KMS-11 (cell line): ENCODE measurements at regions not wholly inside any gene's neighbourhood (a gene's known extent, or its start where the extent isn't known, plus 50 kb on each side); places are given as distances from the start of the nearest gene placed in this dataset.

Experiments used
- H2AFZ ChIP-seq: fragments of 200-600 bp; sonication (generic); 2 replicates; pipeline ENCODE4 v1.6.1; 2016; ENCODE audit warnings: antibody characterized with exemption, mixed run types, low read depth
- H3K27ac ChIP-seq: fragments of 200-600 bp; sonication (generic); 2 replicates; pipeline ENCODE4 v1.6.1; 2016; ENCODE audit warnings: mild to moderate bottlenecking, mixed run types
- H3K27me3 ChIP-seq: fragments of 200-600 bp; sonication (generic); 2 replicates; pipeline ENCODE4 v1.6.1; 2017; ENCODE audit warnings: mild to moderate bottlenecking, low read depth, mixed run types, moderate library complexity; ENCODE audit not compliant: insufficient read depth
- H3K36me3 ChIP-seq: fragments of 200-600 bp; sonication (generic); 2 replicates; pipeline ENCODE4 v1.6.1; 2017; ENCODE audit warnings: mild to moderate bottlenecking, mixed run types; ENCODE audit not compliant: insufficient read depth
- H3K4me1 ChIP-seq: fragments of 200-600 bp; sonication (generic); 2 replicates; pipeline ENCODE4 v1.6.1; 2016; ENCODE audit warnings: mild to moderate bottlenecking, low read depth, mixed run types; ENCODE audit not compliant: poor library complexity, severe bottlenecking
- H3K4me2 ChIP-seq: fragments of 200-600 bp; sonication (generic); 2 replicates; pipeline ENCODE4 v1.7.0; 2016; ENCODE audit warnings: mild to moderate bottlenecking, mixed run types
- H3K4me3 ChIP-seq: fragments of 200-600 bp; sonication (generic); IDR thresholded peaks from 2 replicates; pipeline ENCODE4 v1.6.1; 2017; ENCODE audit warnings: low read depth, low read length, mixed read lengths; ENCODE audit not compliant: insufficient read depth
- H3K79me2 ChIP-seq: fragments of 200-600 bp; sonication (generic); 2 replicates; pipeline ENCODE4 v1.6.1; 2016; ENCODE audit warnings: low read depth, mixed run types; ENCODE audit not compliant: insufficient read depth
- H3K9ac ChIP-seq: fragments of 200-600 bp; sonication (generic); 2 replicates; pipeline ENCODE4 v1.6.1; 2016; ENCODE audit warnings: mild to moderate bottlenecking, mixed run types
- H4K20me1 ChIP-seq: fragments of 200-600 bp; sonication (generic); 2 replicates; pipeline ENCODE4 v1.6.1; 2016; ENCODE audit warnings: mild to moderate bottlenecking, mixed run types; ENCODE audit not compliant: insufficient read depth
- CTCF ChIP-seq: fragments of 200-600 bp; sonication (generic); conservative IDR thresholded peaks from 2 replicates; pipeline ENCODE4 v1.6.1; 2017; ENCODE audit warnings: low read depth, mild to moderate bottlenecking, antibody characterized with exemption, low read length, moderate library complexity, mixed read lengths

DNA sequence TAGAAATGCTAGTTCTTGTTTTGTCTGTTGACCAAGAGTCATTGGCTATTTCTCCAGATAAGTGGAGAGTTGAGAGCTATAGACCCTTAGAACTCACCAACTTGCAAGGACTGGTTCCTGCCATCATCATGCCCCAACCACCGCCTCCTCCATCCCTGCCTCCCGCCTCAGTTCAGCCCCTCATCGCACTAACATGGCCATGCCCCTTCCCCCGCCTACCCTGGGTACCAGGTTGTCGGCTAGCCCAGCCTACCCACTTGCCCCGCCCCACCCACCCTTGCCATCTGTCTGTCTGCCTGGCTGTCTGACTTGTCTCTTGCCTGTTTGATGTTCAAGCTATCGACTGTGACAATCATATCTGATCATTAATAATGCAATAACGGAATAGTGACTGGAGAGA, 154.1 kb downstream of the TRIM29 start:
- H4K20me1 ChIP-seq: no peaks in the 10 kb centered on the region
- no peak overlapping the region for H3K4me3 ChIP-seq
- no peak for TF ChIP-seq CTCF
- no peaks in the 10 kb centered on the region for H3K36me3 ChIP-seq
- no peak overlapping the region for H3K9ac ChIP-seq
- no peaks in the 10 kb centered on the region for H3K79me2 ChIP-seq
- no peaks in the 10 kb centered on the region for H3K27me3 ChIP-seq
- no peak overlapping the region for H2AFZ ChIP-seq
- no peak overlapping the region for H3K4me2 ChIP-seq
- H3K27ac ChIP-seq: no peak overlapping the region
- H3K4me1 ChIP-seq: no peaks in the 10 kb centered on the region

DNA sequence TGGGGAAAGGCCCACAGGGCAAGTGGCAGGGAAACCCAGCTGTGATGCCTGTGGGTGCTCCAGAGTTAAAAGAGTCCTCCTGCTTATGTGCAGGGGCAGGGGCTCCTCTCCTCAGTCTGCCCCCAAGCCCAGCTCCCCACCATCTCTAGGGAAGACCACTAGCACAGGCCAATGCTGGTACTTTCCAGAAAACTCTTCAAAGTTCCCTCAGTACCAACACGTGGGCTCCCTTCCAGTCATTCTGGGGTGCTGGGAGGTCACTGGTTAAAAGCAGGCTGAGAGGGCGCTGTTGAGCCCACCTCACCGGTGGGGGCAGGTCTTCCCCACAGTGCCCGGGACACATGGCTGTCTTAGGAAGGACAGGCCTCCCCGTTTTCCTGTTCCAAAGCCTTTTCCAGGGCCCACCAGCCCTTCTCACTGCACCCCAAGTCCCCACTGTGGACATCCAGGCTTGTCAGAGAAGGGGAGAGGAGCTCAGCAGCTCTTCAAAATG, 154.6 kb downstream of the TRIM29 start:
- Histone ChIP-seq H4K20me1 (no peaks in the 10 kb centered on the region), H3K79me2 (no peaks in the 10 kb centered on the region), H3K9ac (no peak overlapping the region), H3K4me1 (no peaks in the 10 kb centered on the region), H3K36me3 (no peaks in the 10 kb centered on the region), H3K4me3 (no peak overlapping the region), H3K27me3 (no peaks in the 10 kb centered on the region), H3K27ac (no peak overlapping the region), H2AFZ (no peak overlapping the region), H3K4me2 (no peak overlapping the region)
- no peak for TF ChIP-seq CTCF

DNA sequence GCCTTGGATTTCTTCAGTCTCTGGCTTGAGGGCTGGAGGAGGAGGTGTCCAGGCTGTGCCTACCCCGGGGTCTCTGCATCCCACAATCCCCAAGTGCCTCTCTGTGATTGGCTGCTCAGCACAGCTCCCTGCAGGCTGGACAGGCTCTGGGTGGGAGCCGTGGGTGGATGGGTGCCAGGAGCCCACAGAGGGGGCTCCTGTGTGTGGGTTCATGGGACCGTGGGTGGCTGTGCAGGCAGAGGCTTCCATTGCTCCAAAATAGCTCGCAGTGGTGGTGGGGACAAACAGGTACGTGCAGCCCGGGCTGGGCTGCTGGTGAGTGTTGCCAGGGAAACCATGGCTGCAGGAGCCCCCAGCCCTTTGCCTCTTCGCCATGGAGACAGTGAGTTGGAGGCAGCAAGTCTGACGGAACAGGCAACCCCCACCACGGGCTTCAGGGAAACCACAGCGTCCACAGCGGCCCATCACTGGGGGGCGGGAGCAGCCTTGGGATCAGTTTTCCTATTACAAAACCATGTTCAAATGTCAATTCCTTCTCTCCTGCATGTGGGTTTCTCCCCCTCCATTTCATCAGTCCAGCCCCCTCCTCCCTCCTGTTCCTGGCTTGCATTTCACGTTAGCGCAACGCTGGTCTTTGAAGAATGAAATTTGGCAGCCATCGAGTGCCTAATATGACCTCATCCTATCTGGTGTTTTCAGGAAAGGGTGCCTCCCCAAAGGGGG, 155.2 kb downstream of the TRIM29 start:
- Histone ChIP-seq H3K4me2 (no peak overlapping the region), H3K4me3 (no peak overlapping the region), H2AFZ (no peak overlapping the region), H3K36me3 (no peaks in the 10 kb centered on the region), H3K27me3 (no peaks in the 10 kb centered on the region), H4K20me1 (no peaks in the 10 kb centered on the region), H3K9ac (no peak overlapping the region), H3K4me1 (no peaks in the 10 kb centered on the region), H3K79me2 (no peaks in the 10 kb centered on the region), H3K27ac (no peak overlapping the region)
- TF ChIP-seq CTCF: no peak

DNA sequence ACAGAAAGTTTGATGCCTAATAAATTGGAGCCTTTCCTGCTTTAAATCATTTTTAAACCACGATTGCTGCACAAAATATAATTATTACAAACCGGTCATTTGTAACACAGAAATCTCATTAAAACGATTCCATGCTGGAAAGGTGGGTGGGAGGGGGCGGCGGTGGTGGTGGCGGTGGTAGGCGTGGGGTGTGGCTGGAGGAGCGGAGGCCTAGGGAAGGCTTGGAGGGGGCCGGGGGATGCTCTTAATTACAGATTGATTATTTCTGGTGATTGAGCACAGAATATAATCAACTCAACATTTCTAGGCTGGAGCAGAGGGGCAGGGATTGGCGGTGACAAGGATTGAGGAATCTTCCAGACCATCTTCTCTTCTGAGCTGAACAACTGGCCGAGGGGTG, 157.5 kb downstream of the TRIM29 start:
- no peaks in the 10 kb centered on the region for H3K36me3 ChIP-seq
- no peaks in the 10 kb centered on the region for H3K4me1 ChIP-seq
- no peaks in the 10 kb centered on the region for H3K79me2 ChIP-seq
- no peak overlapping the region for H3K4me3 ChIP-seq
- no peaks in the 10 kb centered on the region for H4K20me1 ChIP-seq
- H2AFZ ChIP-seq: no peak overlapping the region
- H3K9ac ChIP-seq: no peak overlapping the region
- H3K4me2 ChIP-seq: no peak overlapping the region
- no peaks in the 10 kb centered on the region for H3K27me3 ChIP-seq
- no peak overlapping the region for H3K27ac ChIP-seq
- TF ChIP-seq CTCF: no peak
